Stimulated activated CD4-positive, alpha-beta T cell treated with anti-CD3 and anti-CD28 coated beads, Interleukin-12 subunit alpha, Interleukin-12 subunit beta, amount 100 ng/mL, for 24 hours (primary cell): ENCODE measurements at regions not wholly inside any gene's neighbourhood (a gene's known extent, or its start where the extent isn't known, plus 50 kb on each side); places are given as distances from the start of the nearest gene placed in this dataset.

ENCODE experiments used
- DNase-seq, 2 experiments: peaks; one replicate each; pipeline ENCODE4 v3.0.0-alpha.2; 2020; ENCODE audit warnings: low read depth in 2 of 2

DNA sequence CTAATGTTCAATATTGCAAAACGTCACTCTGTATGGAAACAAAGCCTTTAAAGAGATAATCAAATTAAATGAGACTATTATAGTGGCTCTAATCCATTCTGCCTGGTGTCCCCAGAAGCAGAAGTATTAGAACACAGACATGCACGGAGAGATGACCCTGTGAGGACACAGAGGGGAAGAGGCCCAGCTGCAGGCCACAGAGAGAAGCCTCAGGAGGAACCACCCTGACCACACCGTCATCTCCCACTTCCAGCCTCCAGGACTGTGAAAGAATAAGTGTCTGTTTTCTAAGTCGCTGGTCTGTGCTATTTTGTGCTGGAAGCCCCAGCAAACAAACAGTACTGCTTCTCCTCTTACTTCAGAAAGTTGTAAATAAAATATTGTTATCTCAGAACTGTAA lies 283.5 kb upstream of the ADARB2 start:
- no peak for DNase-seq

DNA sequence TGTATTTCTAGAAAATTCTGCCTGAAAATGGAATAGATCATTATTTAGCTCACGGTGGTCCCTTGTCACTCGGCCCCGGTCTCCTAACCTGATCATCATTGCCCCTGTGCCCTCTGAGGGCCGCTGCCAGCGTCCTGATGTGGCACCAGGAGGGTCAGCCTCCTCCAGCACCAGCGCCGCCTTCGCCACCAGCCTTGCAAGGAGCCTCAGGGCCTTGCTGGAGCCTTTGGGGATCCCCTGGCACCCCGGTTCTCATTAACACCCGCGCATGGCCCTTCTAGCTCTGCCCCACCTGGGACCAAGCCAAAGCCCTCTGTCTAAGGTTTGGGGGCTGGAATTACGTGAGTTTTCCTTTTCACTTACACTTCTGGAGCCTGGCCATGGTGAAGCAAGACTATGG lies 282.5 kb upstream of the ADARB2 start:
- DNase-seq: no peak

DNA sequence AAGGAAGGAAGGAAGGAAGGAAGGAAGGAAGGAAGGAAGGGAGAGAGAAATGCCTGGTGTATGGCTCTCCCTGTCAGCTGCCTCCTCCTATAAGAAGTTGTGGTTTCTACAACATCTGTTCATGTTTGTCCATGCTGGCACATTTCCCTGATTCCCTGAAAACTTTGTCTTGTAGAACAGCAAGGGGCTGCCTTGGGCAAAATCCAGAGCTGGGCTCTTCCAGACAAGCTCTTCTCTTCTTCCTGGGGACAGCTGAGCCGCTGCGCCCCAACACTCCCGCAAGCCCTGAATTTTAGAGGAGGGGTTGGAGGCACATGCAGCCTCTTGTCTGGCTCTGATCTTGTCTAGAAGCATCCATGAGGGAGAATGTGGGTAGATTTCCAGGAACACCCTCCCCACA lies 282.0 kb upstream of the ADARB2 start:
- no peak for DNase-seq

DNA sequence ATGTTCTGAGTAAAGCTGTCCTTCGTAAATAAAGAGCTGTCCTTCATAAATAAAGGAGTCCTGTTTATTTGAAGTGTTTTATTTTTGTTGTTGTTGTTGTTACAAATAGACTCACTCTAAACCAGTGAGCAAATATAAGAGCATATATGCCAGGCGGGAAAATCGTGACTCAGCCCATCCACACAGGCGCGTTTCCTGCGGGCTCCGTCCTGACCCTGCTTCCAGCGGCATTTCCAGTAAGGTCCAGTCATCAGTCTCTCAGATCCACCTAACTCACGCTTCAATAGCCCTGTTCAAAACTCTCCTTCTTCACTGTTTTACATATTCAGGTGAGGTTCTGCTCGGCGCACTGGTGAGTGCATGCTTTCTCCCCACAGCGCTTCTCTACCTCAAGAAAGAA lies 277.2 kb upstream of the ADARB2 start:
- no peak for DNase-seq

DNA sequence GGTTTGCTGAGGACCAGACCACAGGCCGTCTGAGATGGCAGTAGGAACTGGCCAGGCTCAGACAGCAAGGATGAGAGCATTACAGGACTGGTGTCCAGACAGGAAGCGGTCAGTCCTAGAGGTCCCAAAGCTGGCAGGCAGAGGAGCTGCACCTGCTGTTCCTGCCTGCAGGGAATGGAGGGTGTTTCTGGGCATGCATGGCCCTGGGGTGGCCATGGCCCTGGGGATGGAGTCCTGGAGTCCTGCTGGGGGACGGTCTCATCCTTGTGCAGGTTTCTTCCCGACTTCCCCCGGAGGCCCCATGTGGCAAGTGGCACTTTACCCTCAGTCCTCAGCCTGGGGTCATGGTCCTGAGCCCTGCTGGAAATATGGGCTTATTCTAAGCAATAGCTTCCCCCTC lies 274.9 kb upstream of the ADARB2 start:
- no peak for DNase-seq

DNA sequence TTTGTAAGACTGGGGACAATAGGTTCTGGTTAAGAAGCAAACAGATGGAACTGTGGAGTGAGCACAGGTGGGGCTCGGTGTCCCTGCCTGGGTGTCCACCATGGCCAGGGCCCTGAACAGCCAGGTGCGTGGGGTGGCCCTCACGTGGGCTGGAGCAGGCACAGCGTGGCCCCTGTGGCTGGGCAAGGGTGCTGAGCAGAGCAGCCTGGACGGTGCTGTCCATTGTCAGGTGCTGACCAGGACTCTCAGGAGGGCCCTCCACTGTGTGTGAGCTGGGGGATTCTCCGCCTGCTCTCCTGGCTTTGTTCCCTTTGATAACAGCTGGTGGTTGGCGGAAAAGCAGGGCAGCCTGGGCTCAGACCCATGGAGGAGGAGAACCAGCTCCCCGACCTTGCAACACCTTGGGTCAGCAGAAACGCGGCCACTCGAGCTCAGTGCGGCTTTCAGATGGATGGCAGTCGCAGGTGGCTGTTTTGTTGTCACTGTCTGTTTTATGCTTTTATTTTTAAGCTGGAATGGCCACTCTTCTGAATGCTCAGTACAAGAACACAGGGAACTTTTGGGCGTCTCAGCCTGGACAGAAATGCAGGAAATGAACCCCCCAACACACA lies 273.9 kb upstream of the ADARB2 start:
- DNase-seq: no peak

DNA sequence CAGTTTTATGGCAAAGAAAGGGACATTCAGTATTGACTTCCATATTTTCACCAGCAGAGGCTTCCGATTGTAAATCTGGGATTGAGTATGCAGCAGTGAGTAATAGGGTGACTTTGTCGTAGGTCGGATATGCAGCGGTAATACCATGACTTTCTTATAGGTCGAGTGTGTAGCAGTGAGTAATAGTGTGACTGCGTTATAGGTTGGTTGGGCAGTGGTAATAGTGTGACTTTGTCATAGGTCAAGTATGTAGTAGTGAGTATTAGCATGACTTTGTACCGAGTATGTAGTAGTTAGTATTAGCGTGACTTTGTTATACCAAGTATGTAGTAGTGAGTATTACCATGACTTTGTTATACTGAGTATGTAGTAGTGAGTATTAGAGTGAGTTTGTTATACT lies 268.2 kb upstream of the ADARB2 start:
- DNase-seq: no peak

DNA sequence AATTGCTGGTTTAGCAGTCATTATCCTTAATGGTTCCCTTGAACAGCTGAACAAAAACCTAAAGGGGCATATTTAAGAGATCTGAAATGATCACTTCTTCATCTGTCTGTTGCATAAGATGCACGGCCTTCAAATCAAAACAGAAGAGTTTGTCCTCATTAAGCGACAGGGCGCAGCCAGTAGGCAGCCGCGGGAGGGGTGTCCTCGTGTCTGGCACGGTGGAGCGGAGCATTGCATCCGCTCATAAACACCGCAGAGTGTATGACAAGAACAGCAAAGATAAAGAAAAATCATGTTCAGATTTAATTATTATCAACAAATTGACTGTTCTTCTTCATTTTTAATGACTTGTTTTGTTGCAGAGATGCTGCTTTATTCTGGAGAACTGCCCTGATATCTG lies 255.6 kb upstream of the ADARB2 start:
- DNase-seq: no peak

DNA sequence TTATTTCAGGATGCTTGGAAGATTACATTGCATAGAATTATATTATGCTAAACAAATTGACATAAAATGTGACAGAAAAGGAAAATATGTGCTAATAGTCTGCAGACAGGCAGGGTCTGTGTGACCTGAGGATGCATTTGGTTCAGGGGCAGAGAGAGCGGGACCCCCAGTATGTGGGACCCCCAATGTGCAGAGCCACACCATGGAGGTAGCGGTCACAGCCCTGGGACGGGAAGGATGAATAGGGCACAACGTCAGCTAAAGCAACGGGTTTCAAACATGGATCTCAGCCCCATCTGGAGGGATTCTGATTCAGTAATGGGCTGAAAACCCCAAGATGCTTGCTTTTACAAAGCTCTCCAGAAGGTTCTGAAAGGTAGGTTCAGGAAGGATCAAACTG lies 251.8 kb upstream of the ADARB2 start:
- DNase-seq: no peak

DNA sequence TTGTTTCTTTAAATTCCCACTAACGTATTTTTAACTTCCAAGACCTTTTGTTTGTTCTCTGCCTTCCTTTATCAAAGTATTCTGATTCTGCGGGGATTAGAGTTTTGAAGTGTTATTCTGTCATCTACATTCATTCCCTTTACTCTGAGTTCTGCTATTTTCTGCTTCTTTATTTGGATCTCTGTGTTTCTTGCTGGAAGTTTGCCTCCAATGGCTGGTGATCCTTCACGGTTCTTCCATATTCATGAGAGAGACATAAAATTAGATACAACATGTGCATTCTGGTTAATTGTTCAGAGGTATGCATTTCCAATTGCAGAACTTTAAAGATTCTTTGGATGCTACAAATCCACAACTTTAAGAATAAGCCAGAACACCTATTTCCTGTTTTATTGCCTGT lies 244.7 kb upstream of the ADARB2 start:
- no peak for DNase-seq

DNA sequence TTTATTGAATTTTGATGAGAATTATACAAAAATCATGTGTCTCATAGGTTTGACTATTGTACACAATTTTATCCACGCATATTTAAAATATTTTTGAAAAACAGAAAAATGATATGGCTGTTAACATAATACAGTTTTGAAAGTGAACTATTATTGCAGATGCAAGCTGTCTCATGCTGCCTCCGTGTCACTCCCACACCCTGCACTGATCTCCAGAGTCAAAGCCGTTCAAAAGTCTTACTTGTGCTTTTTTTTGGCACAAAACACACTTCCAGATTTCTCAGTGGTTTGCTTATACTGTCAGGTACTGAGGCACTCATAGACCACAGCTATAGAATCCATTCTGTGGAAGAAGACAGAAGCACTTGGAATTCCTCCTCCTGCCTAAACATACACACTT lies 243.1 kb upstream of the ADARB2 start:
- DNase-seq: no peak

DNA sequence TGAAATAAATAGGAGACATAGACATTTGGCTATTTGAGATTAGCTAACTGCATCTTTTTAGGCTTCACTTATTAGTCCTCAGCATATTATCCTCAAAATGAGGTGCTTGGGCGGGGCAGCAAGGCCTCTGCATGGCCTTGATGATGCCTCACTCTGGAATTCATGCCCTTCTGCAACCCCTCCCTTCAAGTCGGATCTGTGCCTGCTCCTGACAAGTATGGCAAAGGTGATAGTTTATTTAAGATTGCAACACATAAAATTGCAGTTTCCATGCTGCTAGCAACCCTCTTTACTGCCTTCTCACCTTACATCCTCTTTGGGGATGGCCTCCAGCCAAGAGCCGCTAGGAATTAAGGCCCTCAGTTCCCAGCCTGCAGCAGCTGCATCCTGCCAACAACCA lies 241.3 kb upstream of the ADARB2 start:
- DNase-seq: no peak

DNA sequence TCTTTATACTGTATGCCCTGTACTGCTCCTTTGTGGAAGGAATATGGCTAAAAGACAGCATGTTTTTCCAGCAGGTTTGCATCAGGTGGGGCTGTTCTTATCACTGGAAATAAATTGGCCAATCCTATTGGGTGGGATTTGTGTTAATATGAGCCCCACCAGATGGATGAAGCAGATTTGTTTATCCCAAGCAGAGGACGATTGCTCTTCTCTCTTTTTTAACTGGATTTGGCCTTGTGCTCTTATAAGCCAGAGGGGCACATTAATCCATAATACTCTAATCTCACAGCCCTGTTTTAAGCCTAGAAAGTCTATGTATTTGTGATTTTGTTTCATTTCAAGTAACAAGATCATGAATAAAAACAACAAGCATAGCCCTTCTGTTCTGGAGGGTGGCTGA lies 240.1 kb upstream of the ADARB2 start:
- no peak for DNase-seq

DNA sequence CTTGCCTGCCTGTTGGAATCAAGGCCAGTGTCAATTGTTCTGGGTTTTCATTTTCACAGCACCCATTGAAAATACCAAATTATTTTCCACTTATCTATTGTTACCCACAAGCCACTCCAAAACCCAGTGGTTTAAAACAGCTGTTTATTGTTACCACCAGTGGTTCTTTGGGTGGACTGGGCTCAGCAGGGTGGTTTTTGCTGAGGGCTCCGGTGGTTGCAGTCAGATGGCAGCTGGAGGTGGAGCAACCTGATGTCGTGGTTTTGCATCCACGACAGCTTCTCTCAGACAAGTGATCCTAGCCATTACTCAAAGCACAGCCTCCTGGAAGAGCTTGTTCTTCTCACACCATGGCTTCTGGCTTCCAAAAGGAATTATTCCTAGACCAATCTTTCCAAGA lies 235.1 kb upstream of the ADARB2 start:
- DNase-seq: no peak

DNA sequence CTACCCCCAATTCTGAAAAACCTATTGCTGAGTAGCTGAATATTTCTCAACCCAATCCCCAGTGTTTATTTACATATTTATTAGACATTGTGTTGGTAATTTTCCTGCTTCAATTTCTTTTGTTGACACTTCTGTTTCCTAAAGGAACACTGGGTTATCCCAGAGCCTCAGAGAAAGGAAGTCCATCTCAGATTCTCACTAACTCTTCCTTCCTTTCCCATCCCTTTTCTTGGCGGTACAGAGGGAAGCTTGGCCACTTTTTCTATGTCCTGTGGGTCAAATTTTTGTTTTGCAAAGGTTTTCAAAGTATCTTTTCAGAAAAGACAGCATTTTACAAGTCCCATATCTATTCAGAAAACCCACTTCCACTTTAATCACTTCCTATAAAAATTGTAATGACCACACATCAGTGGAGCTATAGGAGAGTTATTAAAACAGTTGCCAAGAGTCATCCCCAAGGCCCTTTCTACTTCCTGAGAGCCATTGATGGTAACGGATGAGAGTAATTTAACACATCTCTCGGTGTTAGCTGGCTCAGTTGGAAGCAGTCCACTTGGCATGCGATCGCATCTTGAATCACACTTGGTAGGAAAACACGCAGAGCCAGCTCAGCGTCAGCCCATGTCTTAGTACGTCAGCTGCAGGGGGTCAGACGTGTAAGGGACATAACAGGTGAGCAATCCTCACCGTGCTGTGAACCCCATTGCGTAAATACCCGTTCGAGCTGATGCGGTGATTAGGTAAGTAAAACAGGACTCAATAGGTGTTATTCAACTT lies 231.1 kb upstream of the ADARB2 start:
- no peak for DNase-seq

DNA sequence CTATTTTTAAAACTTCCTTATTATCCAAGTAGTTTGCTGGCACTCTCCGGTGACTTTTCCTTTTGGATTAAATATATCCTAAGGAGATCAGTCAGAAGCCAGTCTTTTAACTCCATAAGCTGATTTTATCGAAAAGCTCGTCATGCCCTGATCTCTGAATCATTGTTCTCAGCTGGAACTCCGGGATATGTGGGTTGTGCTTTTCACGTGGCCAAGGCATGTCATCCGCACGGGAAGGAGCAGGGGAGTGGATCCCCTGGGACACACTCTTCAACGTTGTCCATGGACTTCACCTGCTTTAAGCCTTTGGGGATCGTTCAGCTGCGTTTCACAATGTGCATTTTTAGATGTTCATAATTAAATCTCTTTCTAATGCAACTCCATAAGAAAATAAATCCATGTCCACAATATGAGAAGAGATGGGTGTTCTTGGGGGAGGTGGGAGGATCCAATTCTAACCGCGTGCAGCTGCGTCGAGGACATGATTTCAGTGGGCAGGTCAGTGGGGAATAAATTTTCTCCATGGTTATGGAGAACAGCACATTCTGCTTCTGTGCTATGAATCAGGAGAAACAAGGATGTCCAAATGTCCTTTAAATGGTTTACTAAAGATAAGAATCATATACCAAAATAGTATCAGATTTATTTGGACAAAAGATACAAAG lies 229.5 kb upstream of the ADARB2 start:
- no peak for DNase-seq

DNA sequence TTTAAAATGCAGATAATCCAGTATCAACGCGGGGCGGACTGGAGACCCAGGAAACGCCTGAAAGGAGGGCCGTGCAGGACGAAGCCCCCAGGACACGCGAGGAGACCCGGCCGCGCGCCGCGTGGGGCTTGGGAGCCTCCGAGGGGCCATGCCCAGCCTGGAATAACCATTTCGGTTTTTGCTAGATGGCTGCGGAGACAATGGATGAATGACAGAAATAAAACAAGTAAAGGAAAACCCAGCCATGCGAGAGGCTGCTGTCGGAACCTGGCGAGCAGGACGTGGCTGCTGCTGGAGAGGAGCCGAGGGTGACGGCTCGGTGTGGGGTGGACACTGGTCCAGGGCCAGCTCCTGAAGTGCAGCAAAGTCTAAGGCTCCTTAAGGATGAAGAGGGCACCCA lies 227.2 kb upstream of the ADARB2 start:
- DNase-seq: no peak

DNA sequence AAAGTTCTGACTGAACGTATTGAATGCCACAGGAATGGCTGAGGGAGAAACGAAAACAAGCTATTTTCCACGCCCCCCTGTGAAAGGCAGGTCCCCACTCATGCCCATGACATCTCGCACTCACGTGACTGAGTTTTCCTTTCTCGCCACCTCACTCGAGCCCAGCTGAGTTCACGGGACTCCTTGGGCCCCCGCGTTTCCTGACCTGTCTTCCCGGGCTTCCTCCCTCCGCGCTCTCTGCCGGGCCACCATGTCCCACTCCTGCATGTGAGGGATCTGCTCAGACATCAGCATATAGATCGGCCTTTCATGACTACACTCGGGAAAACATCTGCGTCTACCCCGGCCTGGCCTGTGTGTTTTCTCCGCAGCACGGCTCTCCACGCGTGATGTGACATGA lies 226.0 kb upstream of the ADARB2 start:
- DNase-seq: no peak

DNA sequence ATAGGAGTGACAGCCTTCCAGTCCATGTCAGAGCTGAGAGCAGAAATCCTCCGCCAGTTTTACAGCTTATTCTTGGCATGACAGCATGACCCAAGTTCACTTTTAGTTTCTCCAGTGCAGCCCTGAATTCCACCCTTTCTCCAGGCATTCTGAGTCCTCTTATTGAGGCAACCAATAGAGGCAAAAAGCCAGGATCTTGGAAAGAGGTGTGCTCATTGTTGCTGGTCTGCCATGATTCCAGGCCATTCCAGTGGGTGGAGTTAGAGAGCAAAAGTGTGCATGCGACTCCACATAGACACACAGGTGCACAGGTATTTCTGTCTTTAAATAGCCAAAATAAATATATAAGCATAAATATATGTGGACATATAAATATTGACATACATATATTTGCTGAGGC lies 224.7 kb upstream of the ADARB2 start:
- no peak for DNase-seq

DNA sequence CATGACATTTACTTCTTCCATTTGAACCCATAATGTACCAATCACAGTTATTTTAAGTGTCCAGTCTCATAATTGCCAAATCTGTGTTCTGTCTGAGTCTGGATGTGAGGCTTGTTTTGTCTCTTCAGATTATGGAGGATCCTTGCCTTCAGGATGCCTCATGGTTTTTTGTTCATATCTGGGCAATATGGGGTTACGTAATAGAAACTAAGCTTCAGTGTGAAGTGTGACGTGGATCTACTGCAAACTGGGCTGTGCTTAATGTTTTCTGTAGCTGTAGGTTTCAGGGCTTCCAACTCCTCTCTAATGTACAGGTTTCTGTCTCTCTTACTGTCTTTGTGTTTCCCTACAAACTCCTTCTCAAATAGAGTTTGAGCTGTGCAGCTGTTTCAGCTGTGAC lies 223.7 kb upstream of the ADARB2 start:
- DNase-seq: no peak

DNA sequence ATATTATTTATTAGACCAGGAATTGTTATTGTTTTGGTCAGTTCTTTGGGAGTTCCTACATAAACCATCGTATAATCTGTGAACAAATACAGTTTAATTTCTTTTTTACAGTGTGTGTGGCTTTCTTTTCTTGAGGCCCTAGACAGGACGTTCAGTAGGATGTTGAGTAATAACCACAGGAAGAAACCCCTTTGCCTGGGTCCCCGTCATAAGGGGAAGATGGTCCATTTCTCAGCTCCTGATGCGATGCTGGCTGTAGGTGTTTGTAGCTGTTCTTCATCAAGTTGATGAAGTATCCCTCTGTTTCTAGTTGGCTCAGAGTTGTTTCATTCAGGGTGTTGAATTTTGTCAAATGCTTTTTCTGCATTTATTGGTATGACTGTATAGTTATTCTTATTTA lies 219.7 kb upstream of the ADARB2 start:
- DNase-seq: no peak

DNA sequence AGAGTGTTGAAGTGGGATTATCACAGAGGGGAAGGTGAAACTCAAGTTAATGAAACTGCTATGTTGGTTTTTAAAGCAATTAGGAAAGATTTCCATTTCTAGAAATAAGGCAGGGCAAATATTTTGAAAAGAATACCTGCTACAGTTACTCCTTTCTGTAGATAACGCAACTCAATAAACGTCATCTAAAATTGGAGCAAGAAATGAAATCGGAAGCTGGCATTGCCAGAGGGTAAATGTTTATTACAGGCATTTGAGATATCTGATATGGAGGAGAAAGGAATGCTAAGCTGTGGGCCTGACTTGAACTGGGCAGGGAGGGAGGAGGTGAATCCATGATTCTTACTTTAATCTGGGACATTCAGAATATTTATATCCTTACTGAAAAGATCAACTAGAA lies 217.0 kb upstream of the ADARB2 start:
- DNase-seq: no peak
